DOHH2 (cell line): ENCODE measurements at regions not wholly inside any gene's neighbourhood (a gene's known extent, or its start where the extent isn't known, plus 50 kb on each side); places are given as distances from the start of the nearest gene placed in this dataset.

Source experiments
- EZH2phosphoT487 ChIP-seq: fragments of 200-600 bp; sonication (generic); IDR thresholded peaks from 2 replicates; pipeline ENCODE4 v1.6.1; 2017; ENCODE audit warnings: borderline replicate concordance, mild to moderate bottlenecking, antibody characterized with exemption, low read length, moderate library complexity, mixed read lengths
- TF ChIP-seq, protein P1 (sequence below): fragments of 200-600 bp; sonication (generic); IDR thresholded peaks from one replicate; pipeline ENCODE4 v1.5.1; 2014; ENCODE audit warnings: antibody characterized with exemption, mild to moderate bottlenecking, low read depth, low read length; ENCODE audit not compliant: poor library complexity, severe bottlenecking

DNA sequence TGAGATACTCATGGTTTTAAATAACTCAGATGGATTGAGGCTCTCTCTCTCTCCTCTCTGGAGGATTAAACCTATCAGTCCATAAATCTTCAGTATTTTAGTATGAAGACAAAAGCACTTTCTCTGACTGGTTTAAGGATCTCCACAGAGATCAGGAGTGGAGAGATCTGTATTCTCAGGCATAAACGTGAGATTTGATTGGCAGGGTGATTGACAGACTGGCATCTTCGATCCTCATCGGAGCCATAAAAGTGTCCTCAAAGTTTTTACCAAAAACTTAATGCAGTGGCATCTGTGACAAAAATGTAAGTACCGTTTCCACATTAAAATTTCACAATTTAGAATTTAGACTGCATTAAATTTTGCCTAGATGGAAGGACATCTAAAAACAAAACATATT lies 870.1 kb downstream of the KCNJ2 start:
- TF ChIP-seq, protein P1, sequence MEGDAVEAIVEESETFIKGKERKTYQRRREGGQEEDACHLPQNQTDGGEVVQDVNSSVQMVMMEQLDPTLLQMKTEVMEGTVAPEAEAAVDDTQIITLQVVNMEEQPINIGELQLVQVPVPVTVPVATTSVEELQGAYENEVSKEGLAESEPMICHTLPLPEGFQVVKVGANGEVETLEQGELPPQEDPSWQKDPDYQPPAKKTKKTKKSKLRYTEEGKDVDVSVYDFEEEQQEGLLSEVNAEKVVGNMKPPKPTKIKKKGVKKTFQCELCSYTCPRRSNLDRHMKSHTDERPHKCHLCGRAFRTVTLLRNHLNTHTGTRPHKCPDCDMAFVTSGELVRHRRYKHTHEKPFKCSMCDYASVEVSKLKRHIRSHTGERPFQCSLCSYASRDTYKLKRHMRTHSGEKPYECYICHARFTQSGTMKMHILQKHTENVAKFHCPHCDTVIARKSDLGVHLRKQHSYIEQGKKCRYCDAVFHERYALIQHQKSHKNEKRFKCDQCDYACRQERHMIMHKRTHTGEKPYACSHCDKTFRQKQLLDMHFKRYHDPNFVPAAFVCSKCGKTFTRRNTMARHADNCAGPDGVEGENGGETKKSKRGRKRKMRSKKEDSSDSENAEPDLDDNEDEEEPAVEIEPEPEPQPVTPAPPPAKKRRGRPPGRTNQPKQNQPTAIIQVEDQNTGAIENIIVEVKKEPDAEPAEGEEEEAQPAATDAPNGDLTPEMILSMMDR: no peak
- TF ChIP-seq EZH2phosphoT487: no peak
